Stimulated activated CD4-positive, alpha-beta T cell treated with anti-CD3 and anti-CD28 coated beads, Interleukin-4, amount 100 ng/mL, for 4 hours (primary cell): ENCODE measurements at regions not wholly inside any gene's neighbourhood (a gene's known extent, or its start where the extent isn't known, plus 50 kb on each side); places are given as distances from the start of the nearest gene placed in this dataset.
"Not testable (repeated sequence)": the region's sequence is repeated elsewhere in the genome, so short reads cannot be mapped to it uniquely, and the experiment has no call there.

ENCODE experiments used
- DNase-seq, 2 experiments: peaks; one replicate each; pipeline ENCODE4 v3.0.0-alpha.2; 2020

GRCh38 chr19:28715157-28715556, 497.8 kb downstream of the UQCRFS1 start:
- DNase-seq = no peak

DNA sequence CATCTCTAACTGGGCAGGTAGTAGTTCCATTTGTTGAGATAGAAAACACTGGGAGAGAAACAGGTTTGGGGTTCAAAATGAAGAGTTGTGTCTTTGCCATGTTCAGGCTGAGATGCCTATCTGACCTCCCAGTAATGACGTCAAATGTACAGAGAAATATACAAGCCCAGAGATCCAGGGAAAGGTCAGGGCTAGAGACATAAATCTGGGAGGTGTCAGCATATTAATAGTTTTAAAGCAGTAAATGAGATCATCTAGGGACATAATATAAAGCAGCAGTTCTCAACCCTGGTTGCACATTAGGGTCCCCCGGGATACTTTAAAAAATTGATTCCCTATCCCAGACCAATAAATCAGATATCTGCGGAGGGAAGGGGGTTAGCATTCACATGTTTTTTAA, 501.5 kb downstream of the UQCRFS1 start:
- no peak for DNase-seq

DNA sequence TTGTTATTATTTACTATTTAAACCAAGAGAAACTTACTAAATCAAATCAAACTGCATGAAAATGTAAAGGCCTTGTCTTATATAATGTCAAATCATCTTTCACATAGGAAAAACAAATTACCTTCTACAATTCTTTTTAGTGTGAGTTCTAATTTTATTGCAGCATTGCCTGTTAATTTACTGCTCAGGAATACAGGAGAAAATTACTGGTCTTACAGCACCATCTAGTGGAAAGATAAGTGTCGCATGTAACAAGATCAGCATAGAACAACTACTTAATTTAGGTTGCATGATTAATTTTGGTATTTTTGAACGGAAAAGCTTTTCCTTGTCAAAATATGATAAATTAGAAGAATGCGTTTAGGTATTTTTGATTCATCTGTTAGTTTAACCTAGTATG, 502.7 kb downstream of the UQCRFS1 start:
- no peak for DNase-seq

GRCh38 chr19:28706693-28707092, 506.3 kb downstream of the UQCRFS1 start:
- no peak for DNase-seq

DNA sequence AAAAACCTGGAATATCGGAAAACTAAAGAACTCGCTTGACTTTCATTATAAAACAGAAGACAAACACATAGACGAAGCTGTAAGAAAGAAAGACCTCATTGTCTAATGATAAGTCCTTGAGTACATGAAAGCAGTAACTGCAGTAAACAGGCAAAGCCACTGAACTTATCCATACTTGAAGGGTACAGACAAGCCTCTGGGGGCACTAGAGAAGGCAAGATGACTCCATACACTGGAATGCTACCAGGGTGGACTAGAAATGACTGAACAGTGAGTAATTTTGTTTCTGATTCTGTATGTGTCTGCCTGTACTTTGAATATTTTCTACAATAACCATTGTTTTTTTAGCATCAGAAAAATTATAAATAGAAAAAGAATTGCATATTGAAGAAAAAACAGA, 507.9 kb downstream of the UQCRFS1 start:
- no peak for DNase-seq

GRCh38 chr19:28703400-28703956, 509.5 kb downstream of the UQCRFS1 start:
- DNase-seq = no peak

DNA sequence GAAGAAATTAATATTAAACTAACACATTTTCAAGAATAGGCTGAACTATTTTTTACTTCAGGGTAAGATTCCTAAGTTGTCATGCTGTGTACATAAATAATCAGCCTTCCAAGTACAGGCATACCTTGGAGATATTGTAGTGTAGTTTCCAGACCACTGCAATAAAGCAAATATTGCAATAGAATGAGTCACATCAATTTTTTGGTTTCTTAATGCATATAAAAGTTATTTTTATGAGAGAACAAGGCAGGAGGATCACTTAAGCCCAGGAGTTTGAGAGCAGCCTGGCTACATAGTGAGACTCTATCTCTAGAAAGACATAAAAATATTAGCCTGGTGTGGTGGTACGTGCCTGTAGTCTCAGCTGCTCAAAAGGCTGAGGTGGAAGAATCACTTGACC, 511.5 kb downstream of the UQCRFS1 start:
- no peak for DNase-seq

- no peak for DNase-seq
Measured at GRCh38 chr19:28700176-28700575, 512.8 kb downstream of the UQCRFS1 start.

GRCh38 chr19:28697308-28697707, 515.6 kb downstream of the UQCRFS1 start:
- DNase-seq = no peak

DNA sequence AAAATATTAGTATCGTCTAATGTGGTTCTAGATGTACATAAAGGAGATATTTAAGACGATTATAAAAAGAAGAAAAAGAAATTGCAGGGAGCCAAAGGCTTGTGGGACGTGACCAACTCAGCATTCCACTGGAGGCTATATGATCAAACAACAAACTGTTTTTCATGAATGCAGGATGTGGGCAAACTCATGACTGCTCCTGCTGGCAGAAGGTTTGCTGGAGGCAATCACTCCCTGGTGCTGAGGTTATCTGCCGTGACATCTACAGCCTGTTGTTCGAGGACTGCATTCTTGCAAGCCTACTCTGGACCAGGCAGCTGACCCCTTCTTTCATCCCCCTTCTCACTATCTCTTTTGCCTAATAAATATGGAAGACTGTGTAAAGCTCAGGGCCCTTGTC, 518.1 kb downstream of the UQCRFS1 start:
- no peak for DNase-seq

GRCh38 chr19:28691683-28692082, 521.3 kb downstream of the UQCRFS1 start:
- DNase-seq = no peak

DNA sequence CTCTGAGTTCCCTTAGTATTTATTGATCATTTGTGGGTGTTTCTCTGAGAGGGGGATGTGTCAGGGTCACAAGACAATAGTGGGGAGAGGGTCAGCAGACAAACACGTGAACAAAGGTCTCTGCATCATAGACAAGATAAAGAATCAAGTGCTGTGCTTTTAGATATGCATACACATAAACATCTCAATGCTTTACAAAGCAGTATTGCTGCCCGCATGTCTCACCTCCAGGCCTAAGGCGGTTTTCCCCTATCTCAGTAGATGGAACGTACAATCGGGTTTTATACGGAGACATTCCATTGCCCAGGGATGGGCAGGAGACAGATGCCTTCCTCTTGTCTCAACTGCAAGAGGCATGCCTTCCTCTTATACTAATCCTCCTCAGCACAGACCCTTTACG, 523.5 kb downstream of the UQCRFS1 start:
- DNase-seq = not testable (repeated sequence)

GRCh38 chr19:28687296-28687695, 525.7 kb downstream of the UQCRFS1 start:
- DNase-seq = no peak

GRCh38 chr19:28686756-28687155, 526.2 kb downstream of the UQCRFS1 start:
- no peak for DNase-seq

GRCh38 chr19:28685802-28686201, 527.1 kb downstream of the UQCRFS1 start:
- DNase-seq = no peak

- DNase-seq = not testable (repeated sequence)
Measured at GRCh38 chr19:28685077-28685476, 527.9 kb downstream of the UQCRFS1 start.

DNA sequence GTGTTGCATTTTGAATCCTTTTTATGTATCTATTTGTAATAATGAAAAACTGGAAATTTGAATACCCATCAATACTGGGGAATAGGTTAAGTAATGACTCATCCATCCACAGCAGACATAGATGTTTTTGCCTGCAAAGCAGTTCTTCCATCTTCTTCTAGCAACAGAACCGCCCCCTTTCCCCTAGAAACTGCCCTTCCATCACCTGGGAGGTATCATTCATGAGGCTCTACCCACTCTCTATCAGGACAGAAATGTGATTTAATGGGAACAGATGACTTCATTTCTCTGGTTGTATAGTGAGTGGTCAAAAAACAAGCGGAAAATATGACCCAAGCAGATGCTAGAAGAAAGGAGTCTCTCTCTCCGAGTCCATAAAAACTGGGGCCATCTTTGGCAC, 532.8 kb downstream of the UQCRFS1 start:
- DNase-seq = no peak

DNA sequence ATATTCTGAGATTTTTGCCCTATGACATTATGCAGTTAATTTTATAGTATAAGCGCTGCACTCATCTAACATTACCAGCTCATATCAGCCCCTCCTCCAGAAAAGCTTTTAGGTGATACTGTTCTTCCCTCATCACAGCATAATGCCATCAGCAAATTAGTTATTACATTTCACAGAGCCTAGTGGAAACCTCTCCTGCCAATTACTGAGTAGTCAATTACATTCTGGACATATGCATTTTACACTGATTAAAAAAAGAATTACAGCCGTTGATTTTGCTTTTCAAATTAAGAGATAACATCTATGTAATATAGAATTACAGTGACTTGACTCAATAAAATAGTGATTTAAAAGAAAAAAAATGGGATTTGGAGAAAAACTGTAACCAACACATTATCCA, 542.1 kb downstream of the UQCRFS1 start:
- DNase-seq = no peak

DNA sequence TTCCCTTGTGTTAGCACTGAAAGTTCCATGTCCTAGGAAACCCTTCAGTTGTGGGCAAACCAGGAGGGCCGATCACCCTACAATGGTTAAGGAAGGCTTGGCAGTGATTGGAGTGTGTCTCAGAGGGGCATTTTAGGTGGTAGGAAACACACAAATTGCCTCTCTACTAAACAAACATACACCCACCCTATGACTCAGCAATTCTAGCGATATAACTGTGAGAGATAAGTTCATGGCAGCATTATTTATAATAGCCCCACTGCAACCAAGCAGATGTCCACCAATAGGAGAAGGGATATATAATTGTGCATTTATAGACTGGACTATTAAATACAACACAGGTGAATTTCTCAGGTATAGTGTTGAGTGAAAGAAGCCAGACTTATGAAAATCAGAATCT, 543.1 kb downstream of the UQCRFS1 start:
- DNase-seq = no peak

- DNase-seq = no peak
Measured at GRCh38 chr19:28667348-28667977, 545.5 kb downstream of the UQCRFS1 start.

GRCh38 chr19:28665748-28666147, 547.2 kb downstream of the UQCRFS1 start:
- DNase-seq = no peak

DNA sequence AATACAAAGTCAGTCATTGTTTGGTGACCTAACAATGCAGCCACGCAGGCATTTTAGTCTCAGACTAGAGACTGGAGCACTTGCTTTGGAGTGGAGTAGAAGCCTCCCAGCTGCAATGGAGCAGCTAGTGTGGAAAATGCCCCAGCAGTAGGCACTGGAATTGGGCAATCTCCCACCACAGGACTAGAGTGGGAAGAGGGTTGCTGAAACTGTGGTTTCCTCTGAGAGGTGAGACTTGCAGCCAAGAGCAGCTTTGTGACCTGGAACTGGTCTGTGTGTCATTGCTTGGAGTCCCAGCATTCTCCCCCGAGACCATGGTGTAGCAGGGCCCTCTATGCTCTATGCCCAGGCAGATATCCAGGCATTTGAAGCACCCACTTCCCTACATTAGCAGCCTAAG, 556.3 kb downstream of the UQCRFS1 start:
- DNase-seq = no peak

DNA sequence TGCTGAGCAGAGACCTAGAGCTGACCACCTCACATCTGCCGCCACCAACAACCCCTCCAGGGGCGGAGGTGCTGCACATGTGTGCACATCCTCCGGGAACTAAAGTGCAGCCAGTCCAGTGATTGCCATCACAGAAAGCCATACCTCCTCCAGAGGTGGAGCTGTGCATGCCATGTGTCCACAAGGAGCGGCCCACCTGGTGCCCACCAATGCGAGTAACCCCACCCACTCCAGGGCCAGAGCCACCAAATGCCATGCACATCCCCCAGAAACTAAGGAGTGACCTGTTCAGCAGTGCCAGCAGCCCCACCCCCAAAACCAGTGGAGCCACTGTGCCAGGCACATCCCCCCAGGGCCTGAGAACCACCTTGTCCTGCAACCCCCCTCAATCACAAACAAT, 557.9 kb downstream of the UQCRFS1 start:
- DNase-seq = no peak

GRCh38 chr19:28652765-28653164, 560.2 kb downstream of the UQCRFS1 start:
- DNase-seq = no peak

GRCh38 chr19:28646629-28647028, 566.3 kb downstream of the UQCRFS1 start:
- no peak for DNase-seq
